ENCODE measurements at regions not wholly inside any gene's neighbourhood (a gene's known extent, or its start where the extent isn't known, plus 50 kb on each side); places are given as distances from the start of the nearest gene placed in this dataset.

DNA sequence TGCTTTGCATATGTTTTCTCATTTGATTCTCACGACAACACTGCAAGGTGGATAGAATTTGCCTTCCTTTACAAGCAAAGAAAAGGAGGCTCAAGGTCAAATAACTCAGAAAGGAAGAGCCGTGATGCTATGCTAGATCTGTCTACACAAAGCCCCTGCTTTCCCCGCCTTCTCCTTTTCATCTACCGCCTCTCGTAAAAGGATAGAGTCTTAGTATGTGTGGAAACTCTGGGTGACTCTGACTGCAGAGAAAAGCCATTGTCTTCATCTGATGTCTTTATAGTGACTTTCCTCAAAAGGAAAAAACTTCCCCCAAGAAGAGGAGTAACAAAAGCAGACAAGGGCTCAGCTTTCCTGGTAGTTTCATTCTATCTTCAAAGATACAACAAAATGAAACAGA, 292.7 kb downstream of the ACTR3B start:
- H3K4me3 Mint-ChIP-seq = no peak overlapping the region
- H3K4me1 Mint-ChIP-seq = no peaks in the 10 kb centered on the region
- no peaks in the 10 kb centered on the region for H3K27me3 Mint-ChIP-seq (ENCODE audit: low read depth)
- no peak overlapping the region for H3K27ac Mint-ChIP-seq
- DNase-seq (ENCODE audit: low spot score) (no peak), ATAC-seq (no peak)
- TF ChIP-seq NR1H2 (CRISPR knock-in tag; IDR thresholded peaks at IDR 0.05) (no peak), FOXP1 (CRISPR knock-in tag; IDR thresholded peaks at IDR 0.05; ENCODE audit: borderline replicate concordance) (no peak), ETV6 (CRISPR knock-in tag; IDR thresholded peaks at IDR 0.05) (no peak), NFATC4 (CRISPR knock-in tag; IDR thresholded peaks at IDR 0.05) (no peak), NFE2L1 (CRISPR knock-in tag; IDR thresholded peaks at IDR 0.05) (no peak), ZNF121 (CRISPR knock-in tag; IDR thresholded peaks at IDR 0.05) (no peak), GTF2I (CRISPR knock-in tag; conservative IDR thresholded peaks at IDR 0.05) (no peak), FOXK1 (CRISPR knock-in tag; IDR thresholded peaks at IDR 0.05) (no peak), ZNF396 (CRISPR knock-in tag; IDR thresholded peaks at IDR 0.05; ENCODE audit: borderline replicate concordance) (no peak), TEAD4 (CRISPR knock-in tag; IDR thresholded peaks at IDR 0.05) (no peak), ZNF671 (CRISPR knock-in tag; IDR thresholded peaks at IDR 0.05) (no peak)
- TF ChIP-seq, protein P1, sequence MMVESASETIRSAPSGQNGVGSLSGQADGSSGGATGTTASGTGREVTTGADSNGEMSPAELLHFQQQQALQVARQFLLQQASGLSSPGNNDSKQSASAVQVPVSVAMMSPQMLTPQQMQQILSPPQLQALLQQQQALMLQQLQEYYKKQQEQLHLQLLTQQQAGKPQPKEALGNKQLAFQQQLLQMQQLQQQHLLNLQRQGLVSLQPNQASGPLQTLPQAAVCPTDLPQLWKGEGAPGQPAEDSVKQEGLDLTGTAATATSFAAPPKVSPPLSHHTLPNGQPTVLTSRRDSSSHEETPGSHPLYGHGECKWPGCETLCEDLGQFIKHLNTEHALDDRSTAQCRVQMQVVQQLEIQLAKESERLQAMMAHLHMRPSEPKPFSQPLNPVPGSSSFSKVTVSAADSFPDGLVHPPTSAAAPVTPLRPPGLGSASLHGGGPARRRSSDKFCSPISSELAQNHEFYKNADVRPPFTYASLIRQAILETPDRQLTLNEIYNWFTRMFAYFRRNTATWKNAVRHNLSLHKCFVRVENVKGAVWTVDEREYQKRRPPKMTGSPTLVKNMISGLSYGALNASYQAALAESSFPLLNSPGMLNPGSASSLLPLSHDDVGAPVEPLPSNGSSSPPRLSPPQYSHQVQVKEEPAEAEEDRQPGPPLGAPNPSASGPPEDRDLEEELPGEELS (CRISPR knock-in tag; IDR thresholded peaks at IDR 0.05) = no peak
- ChIA-PET POLR2A (no interaction called here), CTCF (no interaction called here)
- peaks cover 4% of the 10 kb centered on the region; the same call in 1 of the 2 replicates for H3K36me3 Mint-ChIP-seq
- H3K9me3 Mint-ChIP-seq = peaks cover 16% of the 10 kb centered on the region

DNA sequence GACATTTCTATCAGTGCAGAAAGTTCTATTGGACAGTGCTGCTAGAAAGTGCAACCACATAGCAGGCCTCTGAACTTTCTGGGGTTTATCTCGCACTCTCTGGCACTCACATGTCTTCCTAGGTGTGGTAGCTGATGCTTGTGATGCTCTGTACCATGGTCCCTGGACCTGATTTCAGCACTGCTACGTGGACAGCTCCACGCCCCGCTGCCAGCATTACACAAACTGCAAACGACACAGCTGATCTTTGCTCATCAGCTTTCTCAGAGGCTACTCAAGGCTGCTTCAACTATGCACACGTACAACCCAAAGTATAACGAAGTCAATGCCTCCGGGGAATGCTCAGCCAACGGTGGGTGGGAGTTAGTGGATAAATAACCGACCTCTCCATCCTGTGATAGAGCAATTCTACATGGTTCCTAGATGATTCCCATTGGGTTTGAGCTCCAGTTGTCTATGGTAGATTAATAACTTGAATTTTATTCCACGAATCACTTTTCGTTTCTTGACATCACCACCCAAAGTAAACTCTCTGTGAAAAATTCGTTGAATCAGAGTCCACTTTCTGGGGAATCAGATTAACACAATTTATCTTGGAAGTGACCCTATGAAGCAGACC, 302.5 kb downstream of the ACTR3B start:
- H3K4me1 Mint-ChIP-seq = no peaks in the 10 kb centered on the region
- H3K4me3 Mint-ChIP-seq = no peak overlapping the region
- H3K27ac Mint-ChIP-seq = no peak overlapping the region
- POLR2A ChIA-PET = interaction anchor here (0.6 kb wide), 1 partner anchor 53 kb away, joined by 3 read pairs; no protein-coding TSS in a partner anchor
- CTCF ChIA-PET = interaction anchor here (0.7 kb wide), 1 partner anchor 131 kb away, joined by 3 read pairs; no protein-coding TSS in a partner anchor
- peak; percentile 48 for ATAC-seq
- H3K36me3 Mint-ChIP-seq = no peaks in the 10 kb centered on the region
- H3K27me3 Mint-ChIP-seq (ENCODE audit: low read depth) = no peaks in the 10 kb centered on the region
- peak; percentile 66 for DNase-seq (ENCODE audit: low spot score)
- no peaks in the 10 kb centered on the region for H3K9me3 Mint-ChIP-seq
- no peak for TF ChIP-seq GABPB1 (CRISPR knock-in tag; IDR thresholded peaks at IDR 0.05)
- no peak for TF ChIP-seq NFATC4 (CRISPR knock-in tag; IDR thresholded peaks at IDR 0.05)
- TF ChIP-seq TCF7 (CRISPR knock-in tag; IDR thresholded peaks at IDR 0.05; ENCODE audit: low read depth) = 0 out of 2 replicates have a peak, but pooled peaks have one; percentile 66
- 0 out of 2 replicates have a peak, but pooled peaks have one; percentile 56 for TF ChIP-seq FOXP1 (CRISPR knock-in tag; IDR thresholded peaks at IDR 0.05; ENCODE audit: borderline replicate concordance)
- TF ChIP-seq ZBTB21 (CRISPR knock-in tag; IDR thresholded peaks at IDR 0.05; ENCODE audit: borderline replicate concordance) = no peak
- TF ChIP-seq ZNF219 (CRISPR knock-in tag; IDR thresholded peaks at IDR 0.05; ENCODE audit: borderline replicate concordance) = peak; percentile 91; the same call in 1 of the 2 replicates
- TF ChIP-seq GTF2I (CRISPR knock-in tag; conservative IDR thresholded peaks at IDR 0.05) = no peak
- TF ChIP-seq, protein P1 (CRISPR knock-in tag; IDR thresholded peaks at IDR 0.05) = peak; percentile 52; the same call in 1 of the 2 replicates
- peak; percentile 81; the same call in 1 of the 2 replicates for TF ChIP-seq SMAD3 (CRISPR knock-in tag; IDR thresholded peaks at IDR 0.05; ENCODE audit: borderline replicate concordance)
- peak; percentile 73; the same call in 1 of the 2 replicates for TF ChIP-seq CREB1 (CRISPR knock-in tag; IDR thresholded peaks at IDR 0.05)
- TF ChIP-seq EMX1 (CRISPR knock-in tag; IDR thresholded peaks at IDR 0.05) = no peak
- TF ChIP-seq, protein P2, sequence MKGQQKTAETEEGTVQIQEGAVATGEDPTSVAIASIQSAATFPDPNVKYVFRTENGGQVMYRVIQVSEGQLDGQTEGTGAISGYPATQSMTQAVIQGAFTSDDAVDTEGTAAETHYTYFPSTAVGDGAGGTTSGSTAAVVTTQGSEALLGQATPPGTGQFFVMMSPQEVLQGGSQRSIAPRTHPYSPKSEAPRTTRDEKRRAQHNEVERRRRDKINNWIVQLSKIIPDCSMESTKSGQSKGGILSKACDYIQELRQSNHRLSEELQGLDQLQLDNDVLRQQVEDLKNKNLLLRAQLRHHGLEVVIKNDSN (CRISPR knock-in tag; IDR thresholded peaks at IDR 0.05) = peak; percentile 48; the same call in 1 of the 2 replicates
- TF ChIP-seq KAT7 (CRISPR knock-in tag; IDR thresholded peaks at IDR 0.05; ENCODE audit: borderline replicate concordance) = no peak
- peak; percentile 56; the same call in 1 of the 2 replicates for TF ChIP-seq NFE2L1 (CRISPR knock-in tag; IDR thresholded peaks at IDR 0.05)
- TF ChIP-seq, protein P3, sequence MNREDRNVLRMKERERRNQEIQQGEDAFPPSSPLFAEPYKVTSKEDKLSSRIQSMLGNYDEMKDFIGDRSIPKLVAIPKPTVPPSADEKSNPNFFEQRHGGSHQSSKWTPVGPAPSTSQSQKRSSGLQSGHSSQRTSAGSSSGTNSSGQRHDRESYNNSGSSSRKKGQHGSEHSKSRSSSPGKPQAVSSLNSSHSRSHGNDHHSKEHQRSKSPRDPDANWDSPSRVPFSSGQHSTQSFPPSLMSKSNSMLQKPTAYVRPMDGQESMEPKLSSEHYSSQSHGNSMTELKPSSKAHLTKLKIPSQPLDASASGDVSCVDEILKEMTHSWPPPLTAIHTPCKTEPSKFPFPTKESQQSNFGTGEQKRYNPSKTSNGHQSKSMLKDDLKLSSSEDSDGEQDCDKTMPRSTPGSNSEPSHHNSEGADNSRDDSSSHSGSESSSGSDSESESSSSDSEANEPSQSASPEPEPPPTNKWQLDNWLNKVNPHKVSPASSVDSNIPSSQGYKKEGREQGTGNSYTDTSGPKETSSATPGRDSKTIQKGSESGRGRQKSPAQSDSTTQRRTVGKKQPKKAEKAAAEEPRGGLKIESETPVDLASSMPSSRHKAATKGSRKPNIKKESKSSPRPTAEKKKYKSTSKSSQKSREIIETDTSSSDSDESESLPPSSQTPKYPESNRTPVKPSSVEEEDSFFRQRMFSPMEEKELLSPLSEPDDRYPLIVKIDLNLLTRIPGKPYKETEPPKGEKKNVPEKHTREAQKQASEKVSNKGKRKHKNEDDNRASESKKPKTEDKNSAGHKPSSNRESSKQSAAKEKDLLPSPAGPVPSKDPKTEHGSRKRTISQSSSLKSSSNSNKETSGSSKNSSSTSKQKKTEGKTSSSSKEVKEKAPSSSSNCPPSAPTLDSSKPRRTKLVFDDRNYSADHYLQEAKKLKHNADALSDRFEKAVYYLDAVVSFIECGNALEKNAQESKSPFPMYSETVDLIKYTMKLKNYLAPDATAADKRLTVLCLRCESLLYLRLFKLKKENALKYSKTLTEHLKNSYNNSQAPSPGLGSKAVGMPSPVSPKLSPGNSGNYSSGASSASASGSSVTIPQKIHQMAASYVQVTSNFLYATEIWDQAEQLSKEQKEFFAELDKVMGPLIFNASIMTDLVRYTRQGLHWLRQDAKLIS (CRISPR knock-in tag; IDR thresholded peaks at IDR 0.05; ENCODE audit: borderline replicate concordance) = no peak
- peak; percentile 76; the same call in 1 of the 2 replicates for TF ChIP-seq SMAD4 (CRISPR knock-in tag; IDR thresholded peaks at IDR 0.05)
- TF ChIP-seq, protein P4, sequence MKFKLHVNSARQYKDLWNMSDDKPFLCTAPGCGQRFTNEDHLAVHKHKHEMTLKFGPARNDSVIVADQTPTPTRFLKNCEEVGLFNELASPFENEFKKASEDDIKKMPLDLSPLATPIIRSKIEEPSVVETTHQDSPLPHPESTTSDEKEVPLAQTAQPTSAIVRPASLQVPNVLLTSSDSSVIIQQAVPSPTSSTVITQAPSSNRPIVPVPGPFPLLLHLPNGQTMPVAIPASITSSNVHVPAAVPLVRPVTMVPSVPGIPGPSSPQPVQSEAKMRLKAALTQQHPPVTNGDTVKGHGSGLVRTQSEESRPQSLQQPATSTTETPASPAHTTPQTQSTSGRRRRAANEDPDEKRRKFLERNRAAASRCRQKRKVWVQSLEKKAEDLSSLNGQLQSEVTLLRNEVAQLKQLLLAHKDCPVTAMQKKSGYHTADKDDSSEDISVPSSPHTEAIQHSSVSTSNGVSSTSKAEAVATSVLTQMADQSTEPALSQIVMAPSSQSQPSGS (CRISPR knock-in tag; IDR thresholded peaks at IDR 0.05; ENCODE audit: borderline replicate concordance, low read depth) = no peak

All from WTC11 (cell line).